Activated naive CD4-positive, alpha-beta T cell treated with anti-CD3 and anti-CD28 coated beads, Interleukin-2, amount 50 U/mL, for 16 hours (primary cell): ENCODE measurements at regions not wholly inside any gene's neighbourhood (a gene's known extent, or its start where the extent isn't known, plus 50 kb on each side); places are given as distances from the start of the nearest gene placed in this dataset.
"Not testable (repeated sequence)": the region's sequence is repeated elsewhere in the genome, so short reads cannot be mapped to it uniquely, and the experiment has no call there.

ENCODE experiments used
- DNase-seq: peaks from one replicate; pipeline ENCODE4 v3.0.0-alpha.2; 2020

- no peak for DNase-seq
These were observed 158.7 kb upstream of the LRIG3 start for GRCh38 chr12:59079002-59079401.

- no peak for DNase-seq
These were observed 157.5 kb upstream of the LRIG3 start for GRCh38 chr12:59077575-59078426.

GRCh38 chr12:59077153-59077552, 156.8 kb upstream of the LRIG3 start:
- DNase-seq, result no peak

- DNase-seq, result no peak
These were observed 156.3 kb upstream of the LRIG3 start for GRCh38 chr12:59076622-59077021.

- DNase-seq, result no peak
These were observed 155.7 kb upstream of the LRIG3 start for GRCh38 chr12:59075968-59076490.

- no peak for DNase-seq
These were observed 154.8 kb upstream of the LRIG3 start for GRCh38 chr12:59075141-59075540.

GRCh38 chr12:59070322-59070933, 150.1 kb upstream of the LRIG3 start:
- no peak for DNase-seq

GRCh38 chr12:59069516-59069915, 149.2 kb upstream of the LRIG3 start:
- no peak for DNase-seq

- DNase-seq, result no peak
These were observed 148.1 kb upstream of the LRIG3 start for GRCh38 chr12:59068436-59068835.

- DNase-seq, result no peak
These were observed 146.8 kb upstream of the LRIG3 start for GRCh38 chr12:59067083-59067482.

- DNase-seq, result no peak
These were observed 146.1 kb upstream of the LRIG3 start for GRCh38 chr12:59066445-59066844.

- DNase-seq, result no peak
These were observed 139.0 kb upstream of the LRIG3 start for GRCh38 chr12:59059088-59059935.

- DNase-seq, result no peak
These were observed 136.7 kb upstream of the LRIG3 start for GRCh38 chr12:59056966-59057365.

GRCh38 chr12:59055204-59055860, 135.0 kb upstream of the LRIG3 start:
- no peak for DNase-seq

- DNase-seq, result not testable (repeated sequence)
These were observed 133.1 kb upstream of the LRIG3 start for GRCh38 chr12:59053266-59053899.

GRCh38 chr12:59046763-59047534, 126.6 kb upstream of the LRIG3 start:
- no peak for DNase-seq

GRCh38 chr12:59044791-59045190, 124.5 kb upstream of the LRIG3 start:
- no peak for DNase-seq

GRCh38 chr12:59041241-59042121, 121.2 kb upstream of the LRIG3 start:
- DNase-seq, result no peak

GRCh38 chr12:59040656-59041055, 120.4 kb upstream of the LRIG3 start:
- DNase-seq, result no peak

GRCh38 chr12:59040043-59040442, 119.7 kb upstream of the LRIG3 start:
- DNase-seq, result no peak
